PC-9 (cell line): ENCODE measurements at regions not wholly inside any gene's neighbourhood (a gene's known extent, or its start where the extent isn't known, plus 50 kb on each side); places are given as distances from the start of the nearest gene placed in this dataset.
"Not testable (repeated sequence)": the region's sequence is repeated elsewhere in the genome, so short reads cannot be mapped to it uniquely, and the experiment has no call there.

ENCODE experiments used
- EZH2 ChIP-seq: fragments of 200-600 bp; sonication (generic); IDR thresholded peaks from 2 replicates; pipeline ENCODE4 v1.8.0; 2017; ENCODE audit warnings: antibody characterized with exemption, low read depth
- TF ChIP-seq, protein P1 (sequence below): fragments of 200-600 bp; sonication (generic); conservative IDR thresholded peaks from 2 replicates; pipeline ENCODE4 v1.6.1; 2017; ENCODE audit warnings: mixed run types, antibody characterized with exemption, mild to moderate bottlenecking, moderate library complexity

DNA sequence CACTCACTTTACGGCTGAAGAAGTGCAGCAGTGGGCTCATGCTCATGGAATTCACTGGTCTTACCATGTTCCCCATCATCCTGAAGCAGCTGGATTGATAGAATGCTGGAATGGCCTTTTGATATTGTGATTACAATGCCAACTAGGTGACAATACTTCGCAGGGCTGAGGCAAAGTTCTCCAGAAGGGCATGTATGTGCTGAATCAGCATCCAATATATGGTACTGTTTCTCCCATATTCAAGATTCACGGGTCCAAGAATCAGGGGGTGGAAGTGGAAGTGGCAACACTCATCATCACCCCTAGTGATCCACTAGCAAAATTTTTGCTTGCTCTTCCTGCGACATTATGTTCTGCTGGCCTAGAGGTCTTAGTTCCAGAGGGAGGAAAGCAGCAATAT is 353.3 kb downstream of the C12orf75 start:
- not testable (repeated sequence) for TF ChIP-seq EZH2
- TF ChIP-seq, protein P1, sequence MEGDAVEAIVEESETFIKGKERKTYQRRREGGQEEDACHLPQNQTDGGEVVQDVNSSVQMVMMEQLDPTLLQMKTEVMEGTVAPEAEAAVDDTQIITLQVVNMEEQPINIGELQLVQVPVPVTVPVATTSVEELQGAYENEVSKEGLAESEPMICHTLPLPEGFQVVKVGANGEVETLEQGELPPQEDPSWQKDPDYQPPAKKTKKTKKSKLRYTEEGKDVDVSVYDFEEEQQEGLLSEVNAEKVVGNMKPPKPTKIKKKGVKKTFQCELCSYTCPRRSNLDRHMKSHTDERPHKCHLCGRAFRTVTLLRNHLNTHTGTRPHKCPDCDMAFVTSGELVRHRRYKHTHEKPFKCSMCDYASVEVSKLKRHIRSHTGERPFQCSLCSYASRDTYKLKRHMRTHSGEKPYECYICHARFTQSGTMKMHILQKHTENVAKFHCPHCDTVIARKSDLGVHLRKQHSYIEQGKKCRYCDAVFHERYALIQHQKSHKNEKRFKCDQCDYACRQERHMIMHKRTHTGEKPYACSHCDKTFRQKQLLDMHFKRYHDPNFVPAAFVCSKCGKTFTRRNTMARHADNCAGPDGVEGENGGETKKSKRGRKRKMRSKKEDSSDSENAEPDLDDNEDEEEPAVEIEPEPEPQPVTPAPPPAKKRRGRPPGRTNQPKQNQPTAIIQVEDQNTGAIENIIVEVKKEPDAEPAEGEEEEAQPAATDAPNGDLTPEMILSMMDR: not testable (repeated sequence)
